ENCODE measurements at regions not wholly inside any gene's neighbourhood (a gene's known extent, or its start where the extent isn't known, plus 50 kb on each side); places are given as distances from the start of the nearest gene placed in this dataset.
"Not testable (repeated sequence)": the region's sequence is repeated elsewhere in the genome, so short reads cannot be mapped to it uniquely, and the experiment has no call there.

GRCh38 chr10:53335803-53336422 lies 563.3 kb upstream of the MBL2 start:
- DNase-seq (ENCODE audit: low spot score), result not testable (repeated sequence)

DNA sequence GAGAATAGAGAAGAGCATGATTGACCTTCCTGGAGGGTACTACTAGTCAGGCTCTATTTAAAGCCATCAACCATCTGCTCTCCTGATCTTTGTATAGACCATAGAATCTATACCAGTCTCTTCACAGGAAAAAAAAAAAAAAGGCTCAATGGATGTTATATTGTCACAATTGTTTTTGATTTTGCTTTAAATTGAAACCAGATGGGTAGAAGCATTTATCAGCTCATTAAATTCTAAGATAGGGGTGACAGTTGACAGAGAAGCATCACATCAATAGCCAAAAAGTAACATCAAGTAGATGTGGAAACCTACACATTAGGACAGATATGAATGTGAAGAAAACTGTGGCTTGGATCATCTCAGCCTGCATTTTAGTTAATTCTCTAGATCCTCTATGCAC lies 558.9 kb upstream of the MBL2 start:
- no peak for DNase-seq (ENCODE audit: low spot score)

DNA sequence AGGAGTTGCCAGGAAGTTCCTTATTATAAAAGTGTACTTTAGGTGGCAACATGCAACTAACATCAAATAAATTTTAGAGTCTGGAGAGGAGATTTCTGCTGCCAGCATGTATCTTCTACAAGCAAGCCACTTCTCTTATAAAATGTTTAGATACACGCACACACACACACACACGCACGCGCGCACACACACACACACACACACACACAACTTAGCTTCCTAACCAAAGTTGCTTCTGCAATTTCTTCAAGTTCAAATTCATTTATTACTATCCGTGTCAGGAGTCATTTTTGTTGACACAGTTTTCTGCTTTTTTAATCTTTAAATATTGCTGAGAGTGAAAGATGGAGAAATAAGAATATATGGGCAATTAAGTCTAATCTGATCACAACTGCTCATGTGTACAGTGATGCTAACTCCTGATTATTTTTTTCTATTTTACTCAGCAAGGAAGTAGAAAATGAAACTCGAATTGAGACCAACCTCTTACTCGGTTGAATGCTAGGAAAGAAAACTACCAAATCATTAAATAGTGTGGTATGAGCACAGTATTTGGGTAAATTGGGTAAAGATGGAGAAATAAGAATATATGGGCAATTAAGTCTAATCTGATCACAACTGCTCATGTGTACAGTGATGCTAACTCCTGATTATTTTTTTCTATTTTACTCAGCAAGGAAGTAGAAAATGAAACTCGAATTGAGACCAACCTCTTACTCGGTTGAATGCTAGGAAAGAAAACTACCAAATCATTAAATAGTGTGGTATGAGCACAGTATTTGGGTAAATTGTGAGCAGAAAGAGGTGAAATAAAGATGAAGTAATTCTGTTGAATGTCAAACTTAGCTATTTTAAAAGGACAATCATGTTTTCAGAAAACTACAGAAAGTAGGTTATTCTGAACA lies 554.1 kb upstream of the MBL2 start:
- not testable (repeated sequence) for DNase-seq (ENCODE audit: low spot score)

GRCh38 chr10:53325066-53325465 lies 552.5 kb upstream of the MBL2 start:
- DNase-seq (ENCODE audit: low spot score), result no peak

GRCh38 chr10:53315709-53316108 lies 543.1 kb upstream of the MBL2 start:
- no peak for DNase-seq (ENCODE audit: low spot score)

DNA sequence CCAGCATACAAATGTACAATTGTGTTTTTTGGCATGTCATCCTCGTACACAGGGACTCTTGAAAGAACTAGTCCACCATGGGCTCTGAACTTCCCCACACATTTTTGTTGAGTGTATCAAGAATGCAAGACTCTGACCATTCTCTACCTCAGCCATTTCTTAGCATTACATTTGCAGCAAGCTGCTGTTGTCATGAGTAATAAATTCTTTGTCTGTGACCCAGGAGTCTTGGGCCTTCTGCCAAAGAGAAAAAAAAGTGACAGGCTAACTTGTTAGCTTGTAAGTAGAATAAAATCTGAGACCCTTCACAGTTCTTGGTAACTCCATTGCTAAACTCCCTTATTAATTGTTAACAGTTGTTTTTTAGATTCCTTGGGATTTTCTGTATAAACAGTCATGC lies 542.3 kb upstream of the MBL2 start:
- no peak for DNase-seq (ENCODE audit: low spot score)

DNA sequence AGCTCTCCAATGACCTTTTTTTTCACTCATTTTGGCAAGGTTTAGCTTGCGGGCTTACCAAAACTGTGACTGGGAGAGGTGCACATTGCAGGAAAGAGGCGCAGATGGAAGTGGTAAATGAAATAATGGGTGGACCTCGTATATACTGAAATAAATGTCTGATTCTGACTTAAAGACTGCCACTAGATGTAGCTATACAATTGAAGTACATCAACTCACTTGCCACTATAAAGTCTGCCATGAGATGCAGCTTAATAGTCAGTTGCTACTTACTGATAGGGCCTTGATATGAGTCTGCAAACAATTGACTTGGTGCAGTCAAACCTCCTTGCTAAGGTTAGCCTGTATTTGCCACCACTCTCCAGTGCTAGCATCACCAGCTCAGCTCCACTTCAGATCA lies 525.9 kb upstream of the MBL2 start:
- DNase-seq (ENCODE audit: low spot score), result no peak

DNA sequence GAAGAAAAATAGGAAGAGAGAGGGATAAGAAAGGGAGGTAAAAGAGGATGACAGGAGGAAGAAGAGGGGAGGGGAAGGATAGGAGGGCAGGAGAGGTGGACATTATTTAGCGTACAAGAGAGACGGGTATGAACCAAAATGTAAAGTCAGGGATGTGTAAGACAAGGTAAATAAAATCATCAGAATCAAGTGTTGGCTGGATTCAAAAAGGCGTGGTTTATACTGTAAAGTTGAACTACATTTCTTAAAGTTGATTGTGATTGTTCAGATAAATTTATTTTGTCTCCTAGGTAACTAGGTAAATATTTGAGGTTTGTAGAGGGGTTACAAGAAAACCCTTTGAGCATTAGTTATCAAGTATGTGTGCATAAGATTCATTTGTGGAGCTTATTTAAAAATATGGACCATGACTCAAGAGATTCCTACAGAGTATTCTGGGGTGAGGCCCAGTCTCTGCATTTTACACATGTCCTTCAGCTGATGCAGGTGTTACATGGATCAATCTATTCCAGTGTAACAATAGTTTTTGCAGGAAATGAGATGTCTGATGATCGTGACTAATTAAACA lies 512.1 kb upstream of the MBL2 start:
- DNase-seq (ENCODE audit: low spot score), result no peak

GRCh38 chr10:53276797-53277196 lies 504.2 kb upstream of the MBL2 start:
- no peak for DNase-seq (ENCODE audit: low spot score)

- no peak for DNase-seq (ENCODE audit: low spot score)
Measured at GRCh38 chr10:53269482-53269881, 496.9 kb upstream of the MBL2 start.

DNA sequence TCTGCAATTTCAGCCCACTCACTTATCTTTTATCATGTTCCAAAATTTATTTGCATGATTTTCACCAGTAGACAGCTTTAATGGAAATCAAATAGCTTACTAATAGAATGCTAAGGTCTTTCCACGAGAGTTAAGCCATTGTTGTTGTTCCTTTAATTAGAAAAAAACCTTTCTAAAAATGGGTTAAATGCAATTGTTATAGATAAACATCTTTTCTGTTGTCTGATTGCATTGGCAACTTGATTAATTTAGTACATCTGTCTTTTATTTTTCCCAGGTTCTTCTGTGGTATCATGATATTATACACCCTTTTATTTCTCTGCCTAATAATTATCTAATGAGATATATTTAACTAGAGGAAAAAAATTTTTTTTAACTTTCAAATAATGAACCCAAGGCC lies 487.6 kb upstream of the MBL2 start:
- DNase-seq (ENCODE audit: low spot score), result no peak

- DNase-seq (ENCODE audit: low spot score), result no peak
Measured at GRCh38 chr10:53256623-53257022, 484.0 kb upstream of the MBL2 start.

DNA sequence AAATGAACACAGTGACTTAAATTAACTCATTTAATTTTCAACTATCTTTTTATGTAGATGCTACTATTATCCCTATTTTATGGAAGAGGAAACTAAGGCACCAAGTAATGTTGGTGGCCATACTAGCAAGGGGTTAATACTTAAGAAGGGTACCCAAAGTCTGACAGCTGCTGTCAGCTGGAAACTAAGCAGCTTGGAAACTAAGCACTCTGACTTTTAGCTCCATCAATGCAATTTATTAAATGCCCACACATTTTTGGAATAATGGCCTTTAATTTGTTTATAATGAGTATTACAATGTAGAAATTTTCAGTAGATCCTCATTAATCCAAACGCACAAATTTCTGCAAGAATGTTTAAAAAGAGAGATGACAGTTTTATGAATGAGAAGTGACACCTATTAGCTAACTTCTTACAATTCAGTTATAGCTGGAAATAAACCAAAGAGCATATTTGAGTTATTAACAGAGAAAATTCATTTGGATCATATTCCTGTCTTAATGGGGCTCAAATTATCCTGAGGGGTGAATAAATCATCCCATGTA lies 483.1 kb upstream of the MBL2 start:
- DNase-seq (ENCODE audit: low spot score), result no peak

DNA sequence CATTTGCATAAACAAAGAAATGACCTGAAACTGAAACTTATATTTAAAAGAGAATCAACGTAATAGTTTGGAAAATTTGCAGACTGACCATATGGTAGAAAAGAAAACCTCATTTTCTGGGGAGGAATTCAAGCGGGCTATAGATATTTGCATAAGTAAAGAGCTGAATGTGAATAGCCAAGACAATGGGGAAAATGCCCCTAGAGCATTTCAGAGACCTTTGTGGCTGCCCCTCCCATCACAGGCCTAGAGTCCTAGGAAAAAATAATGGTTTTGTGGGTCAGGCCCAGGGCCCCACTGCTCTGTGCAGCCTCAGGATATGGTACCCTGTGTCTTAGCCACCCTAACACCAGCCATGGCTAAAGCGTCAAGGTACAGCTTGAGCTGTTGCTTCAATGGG lies 480.6 kb upstream of the MBL2 start:
- no peak for DNase-seq (ENCODE audit: low spot score)

DNA sequence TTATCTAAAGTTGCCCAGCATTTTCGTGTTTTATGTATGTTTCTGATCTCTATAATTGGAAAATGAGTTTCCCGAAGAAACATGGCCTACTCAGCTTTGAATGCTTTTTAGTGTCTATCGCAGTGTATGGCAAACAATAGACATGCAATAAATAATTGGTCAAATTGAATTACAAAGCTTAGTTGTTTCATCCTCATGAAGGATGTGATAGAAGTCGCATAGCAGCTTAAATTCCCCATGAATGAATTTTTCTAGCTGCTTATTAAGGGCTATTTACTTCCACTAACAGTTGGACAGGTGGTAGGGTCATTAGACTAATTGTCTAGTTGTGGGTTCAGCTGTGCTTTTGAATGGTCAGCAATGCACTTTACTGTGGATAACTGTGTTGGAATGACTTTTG lies 467.3 kb upstream of the MBL2 start:
- no peak for DNase-seq (ENCODE audit: low spot score)

- no peak for DNase-seq (ENCODE audit: low spot score)
Measured at GRCh38 chr10:53236941-53237340, 464.4 kb upstream of the MBL2 start.

- no peak for DNase-seq (ENCODE audit: low spot score)
Measured at GRCh38 chr10:53233749-53234148, 461.2 kb upstream of the MBL2 start.

DNA sequence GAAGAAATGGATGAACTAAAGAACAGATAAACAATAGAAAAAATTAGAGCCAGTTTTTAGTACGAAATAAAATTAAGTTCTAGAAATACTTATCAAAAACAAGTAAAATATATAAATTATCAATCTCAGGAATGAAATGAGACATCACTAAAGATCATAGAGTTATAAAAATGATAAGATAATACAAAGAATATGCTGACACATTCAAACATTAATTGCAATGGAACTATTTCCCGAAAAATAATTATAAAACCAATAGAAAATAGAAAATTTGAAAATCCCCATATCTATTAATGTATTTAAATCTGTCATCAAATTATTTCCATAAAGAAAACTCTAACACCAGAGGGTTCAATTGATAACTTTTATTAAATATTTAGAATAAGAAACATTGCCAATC lies 458.1 kb upstream of the MBL2 start:
- no peak for DNase-seq (ENCODE audit: low spot score)

GRCh38 chr10:53223851-53224250 lies 451.3 kb upstream of the MBL2 start:
- DNase-seq (ENCODE audit: low spot score), result no peak

- DNase-seq (ENCODE audit: low spot score), result no peak
Measured at GRCh38 chr10:53222806-53223205, 450.2 kb upstream of the MBL2 start.

GRCh38 chr10:53209944-53210611 lies 437.5 kb upstream of the MBL2 start:
- no peak for DNase-seq (ENCODE audit: low spot score)

DNA sequence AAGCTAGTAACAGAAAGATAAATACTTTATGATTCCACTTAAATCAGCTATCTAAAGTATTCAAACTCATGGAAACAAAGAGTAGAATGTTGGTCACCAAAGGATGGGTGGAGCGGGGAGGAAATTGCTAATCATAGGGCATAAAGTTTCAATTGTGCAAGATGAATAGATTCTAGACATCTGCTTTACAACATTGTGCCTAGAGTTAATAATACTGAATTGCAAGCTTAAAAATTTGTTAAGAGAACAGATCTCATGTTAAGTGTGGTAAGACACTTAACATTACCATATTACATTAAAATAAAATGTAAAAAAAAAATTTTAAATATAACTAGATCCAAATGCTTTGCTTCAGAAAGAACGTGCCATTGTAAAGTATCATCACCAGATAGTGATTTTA lies 411.1 kb upstream of the MBL2 start:
- DNase-seq (ENCODE audit: low spot score), result no peak

DNA sequence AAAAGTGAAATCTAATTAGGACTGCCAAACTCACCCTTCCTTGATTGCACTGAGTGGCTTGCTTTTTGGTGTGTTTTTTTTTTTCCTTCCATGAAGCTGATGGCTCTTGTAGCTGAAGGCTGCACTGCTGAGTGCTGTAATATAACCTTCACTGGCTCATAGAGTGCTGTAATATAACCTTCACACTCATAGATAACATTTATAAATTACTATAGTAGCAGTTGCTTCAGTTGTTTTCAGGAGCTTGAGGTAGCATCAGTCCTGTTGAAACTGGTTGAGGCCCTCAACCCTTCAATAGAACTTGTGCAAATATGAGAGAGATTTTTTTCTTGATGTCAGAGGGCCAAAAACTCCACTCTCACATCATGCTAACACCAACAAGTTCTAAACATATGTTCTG lies 404.9 kb upstream of the MBL2 start:
- no peak for DNase-seq (ENCODE audit: low spot score)

Measured in germinal center (tissue), 1 donor.